SK-N-SH treated with all-trans-retinoic acid at 6 μM for 48 hours (cell line): ENCODE measurements at regions not wholly inside any gene's neighbourhood (a gene's known extent, or its start where the extent isn't known, plus 50 kb on each side); places are given as distances from the start of the nearest gene placed in this dataset.

Experiments used
- ZFP3 ChIP-seq: fragments of 250-450 bp; sonication (Bioruptor Pico); IDR thresholded peaks from 2 replicates; pipeline ENCODE4 v1.5.0; 2020; ENCODE audit warnings: mild to moderate bottlenecking, moderate library complexity
- ZFP30 ChIP-seq: fragments of 450-650 bp; formaldehyde crosslinking; IDR thresholded peaks from 2 replicates; pipeline ENCODE4 v1.5.0; 2022; ENCODE audit warnings: mild to moderate bottlenecking, moderate library complexity

- TF ChIP-seq ZFP3 (CRISPR knock-in tag): no peak
- TF ChIP-seq ZFP30 (CRISPR knock-in tag): no peak
Measured at GRCh38 chr18:71707985-71708500, 836.1 kb downstream of the CBLN2 start.
